HG03139 (cell line): ENCODE measurements at regions not wholly inside any gene's neighbourhood (a gene's known extent, or its start where the extent isn't known, plus 50 kb on each side); places are given as distances from the start of the nearest gene placed in this dataset.

ENCODE experiments used
- ATAC-seq: cut with Tn5 transposase; IDR thresholded peaks from one replicate; pipeline ENCODE4 v1.9.1; 2021; ENCODE audit not compliant: unreplicated experiment

GRCh38 chr13:72258340-72258981, 391.5 kb upstream of the DACH1 start:
- ATAC-seq, result no peak

- no peak for ATAC-seq
These were observed 388.9 kb upstream of the DACH1 start for GRCh38 chr13:72255908-72256307.

- ATAC-seq, result no peak
These were observed 386.8 kb upstream of the DACH1 start for GRCh38 chr13:72253754-72254153.

- no peak for ATAC-seq
These were observed 379.4 kb upstream of the DACH1 start for GRCh38 chr13:72246396-72246795.

GRCh38 chr13:72244788-72245187, 377.8 kb upstream of the DACH1 start:
- no peak for ATAC-seq

- no peak for ATAC-seq
These were observed 363.1 kb upstream of the DACH1 start for GRCh38 chr13:72230131-72230530.

GRCh38 chr13:72229067-72229466, 362.1 kb upstream of the DACH1 start:
- ATAC-seq, result no peak

- ATAC-seq, result no peak
These were observed 354.4 kb upstream of the DACH1 start for GRCh38 chr13:72221276-72221962.

GRCh38 chr13:72218966-72219365, 352.0 kb upstream of the DACH1 start:
- no peak for ATAC-seq

- ATAC-seq, result no peak
These were observed 350.1 kb upstream of the DACH1 start for GRCh38 chr13:72217142-72217541.

GRCh38 chr13:72208112-72208645, 341.2 kb upstream of the DACH1 start:
- no peak for ATAC-seq

GRCh38 chr13:72205773-72206172, 338.8 kb upstream of the DACH1 start:
- no peak for ATAC-seq

GRCh38 chr13:72204291-72204690, 337.3 kb upstream of the DACH1 start:
- ATAC-seq, result no peak

GRCh38 chr13:72201726-72202125, 334.7 kb upstream of the DACH1 start:
- no peak for ATAC-seq

- no peak for ATAC-seq
These were observed 332.6 kb upstream of the DACH1 start for GRCh38 chr13:72199640-72200039.

GRCh38 chr13:72198967-72199560, 332.1 kb upstream of the DACH1 start:
- no peak for ATAC-seq

GRCh38 chr13:72198042-72198441, 331.0 kb upstream of the DACH1 start:
- no peak for ATAC-seq

- no peak for ATAC-seq
These were observed 328.2 kb upstream of the DACH1 start for GRCh38 chr13:72195044-72195704.

- no peak for ATAC-seq
These were observed 327.5 kb upstream of the DACH1 start for GRCh38 chr13:72194523-72194922.

- no peak for ATAC-seq
These were observed 319.9 kb upstream of the DACH1 start for GRCh38 chr13:72186730-72187422.

- ATAC-seq, result no peak
These were observed 318.8 kb upstream of the DACH1 start for GRCh38 chr13:72185776-72186175.
